Dermis blood vessel endothelial cell (primary cell): ENCODE measurements at regions not wholly inside any gene's neighbourhood (a gene's known extent, or its start where the extent isn't known, plus 50 kb on each side); places are given as distances from the start of the nearest gene placed in this dataset.

Experiments used
- DNase-seq: peaks from one replicate; pipeline ENCODE4 v3.0.0; 2010

- no peak for DNase-seq
Observed at GRCh38 chr3:95037927-95038326, 975.1 kb downstream of the NSUN3 start.

GRCh38 chr3:95044101-95044500, 981.2 kb downstream of the NSUN3 start:
- no peak for DNase-seq

GRCh38 chr3:95048564-95048963, 985.7 kb downstream of the NSUN3 start:
- no peak for DNase-seq

GRCh38 chr3:95049841-95050240, 987.0 kb downstream of the NSUN3 start:
- DNase-seq: no peak

GRCh38 chr3:95055288-95055687, 992.4 kb downstream of the NSUN3 start:
- no peak for DNase-seq

GRCh38 chr3:95082191-95082590, 1019.3 kb downstream of the NSUN3 start:
- DNase-seq: no peak

GRCh38 chr3:95084738-95085137, 1021.9 kb downstream of the NSUN3 start:
- DNase-seq: no peak

GRCh38 chr3:95088464-95088863, 1025.6 kb downstream of the NSUN3 start:
- DNase-seq: no peak

GRCh38 chr3:95097493-95097892, 1034.6 kb downstream of the NSUN3 start:
- DNase-seq: no peak

GRCh38 chr3:95120921-95121320, 1058.1 kb downstream of the NSUN3 start:
- no peak for DNase-seq

GRCh38 chr3:95123104-95123503, 1060.2 kb downstream of the NSUN3 start:
- DNase-seq: no peak

GRCh38 chr3:95134693-95135413, 1072.0 kb downstream of the NSUN3 start:
- no peak for DNase-seq

- DNase-seq: no peak
Observed at GRCh38 chr3:95148107-95148506, 1085.2 kb downstream of the NSUN3 start.

GRCh38 chr3:95151590-95151989, 1088.7 kb downstream of the NSUN3 start:
- no peak for DNase-seq

- no peak for DNase-seq
Observed at GRCh38 chr3:95154766-95155165, 1091.9 kb downstream of the NSUN3 start.

- no peak for DNase-seq
Observed at GRCh38 chr3:95162794-95163193, 1099.9 kb downstream of the NSUN3 start.

- no peak for DNase-seq
Observed at GRCh38 chr3:95167748-95168147, 1104.9 kb downstream of the NSUN3 start.

GRCh38 chr3:95168526-95168925, 1105.7 kb downstream of the NSUN3 start:
- no peak for DNase-seq

GRCh38 chr3:95172164-95172943, 1109.5 kb downstream of the NSUN3 start:
- DNase-seq: no peak

- DNase-seq: no peak
Observed at GRCh38 chr3:95177096-95177495, 1114.2 kb downstream of the NSUN3 start.

- no peak for DNase-seq
Observed at GRCh38 chr3:95184038-95184437, 1121.2 kb downstream of the NSUN3 start.

GRCh38 chr3:95189348-95189747, 1126.5 kb downstream of the NSUN3 start:
- no peak for DNase-seq

- no peak for DNase-seq
Observed at GRCh38 chr3:95197661-95198060, 1134.8 kb downstream of the NSUN3 start.

GRCh38 chr3:95200384-95200783, 1137.5 kb downstream of the NSUN3 start:
- no peak for DNase-seq
